ENCODE measurements at regions not wholly inside any gene's neighbourhood (a gene's known extent, or its start where the extent isn't known, plus 50 kb on each side); places are given as distances from the start of the nearest gene placed in this dataset.

DNA sequence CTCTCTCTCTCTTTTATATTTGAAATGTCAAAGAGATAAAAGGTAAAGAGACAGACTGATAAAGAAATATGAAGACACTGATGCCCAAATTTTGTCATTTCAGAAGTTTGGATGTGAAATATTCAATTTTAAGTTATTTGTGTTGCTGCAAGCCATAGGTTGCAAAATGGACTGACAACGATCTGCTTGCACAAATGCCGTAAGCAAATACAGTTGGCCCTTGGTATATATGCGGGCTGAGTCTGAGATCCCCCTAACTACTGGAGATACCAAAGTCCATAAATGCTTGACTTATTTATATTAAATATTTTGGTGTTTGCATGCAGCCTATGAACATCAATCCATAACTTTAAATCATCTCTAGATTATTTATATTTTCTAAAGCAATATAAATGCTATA lies 1459.1 kb upstream of the ALCAM start:
- Mint-ChIP-seq H3K4me3 (no peak overlapping the region), H3K9me3 (no peaks in the 10 kb centered on the region), H3K36me3 (no peaks in the 10 kb centered on the region), H3K4me1 (no peaks in the 10 kb centered on the region), H3K27me3 (no peaks in the 10 kb centered on the region), H3K27ac (no peak overlapping the region)
- no peak for ATAC-seq

GRCh38 chr3:103909395-103909794 lies 1457.3 kb upstream of the ALCAM start:
- H3K36me3 Mint-ChIP-seq, result no peaks in the 10 kb centered on the region
- no peaks in the 10 kb centered on the region for H3K4me1 Mint-ChIP-seq
- H3K27me3 Mint-ChIP-seq, result no peaks in the 10 kb centered on the region
- H3K9me3 Mint-ChIP-seq, result no peaks in the 10 kb centered on the region
- H3K4me3 Mint-ChIP-seq, result no peak overlapping the region
- ATAC-seq, result no peak
- H3K27ac Mint-ChIP-seq, result no peak overlapping the region

DNA sequence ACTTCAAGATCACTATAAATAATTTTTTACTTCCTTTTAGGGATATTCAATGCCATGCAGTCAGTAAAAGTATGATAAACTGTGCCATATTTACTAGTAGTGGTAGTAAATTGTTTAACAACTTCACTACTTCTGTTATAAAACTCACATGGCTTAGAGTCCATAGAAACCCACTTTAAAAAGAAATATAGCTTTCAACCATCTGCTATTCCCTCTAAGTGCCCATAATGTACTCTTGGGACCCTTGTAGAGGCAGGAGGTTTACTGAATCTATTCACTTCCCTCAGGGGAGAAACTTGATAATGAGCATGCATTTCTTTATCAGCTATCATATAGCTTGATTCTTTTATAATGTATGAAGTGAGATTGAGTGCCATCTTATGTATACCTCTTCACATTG lies 1448.4 kb upstream of the ALCAM start:
- H3K9me3 Mint-ChIP-seq, result no peaks in the 10 kb centered on the region
- no peaks in the 10 kb centered on the region for H3K27me3 Mint-ChIP-seq
- no peak overlapping the region for H3K27ac Mint-ChIP-seq
- no peak for ATAC-seq
- no peak overlapping the region for H3K4me3 Mint-ChIP-seq
- no peaks in the 10 kb centered on the region for H3K36me3 Mint-ChIP-seq
- no peaks in the 10 kb centered on the region for H3K4me1 Mint-ChIP-seq

GRCh38 chr3:103919327-103919726 lies 1447.4 kb upstream of the ALCAM start:
- Mint-ChIP-seq H3K4me1 (no peaks in the 10 kb centered on the region), H3K36me3 (no peaks in the 10 kb centered on the region), H3K27me3 (no peaks in the 10 kb centered on the region), H3K9me3 (no peaks in the 10 kb centered on the region), H3K4me3 (no peak overlapping the region), H3K27ac (no peak overlapping the region)
- no peak for ATAC-seq

DNA sequence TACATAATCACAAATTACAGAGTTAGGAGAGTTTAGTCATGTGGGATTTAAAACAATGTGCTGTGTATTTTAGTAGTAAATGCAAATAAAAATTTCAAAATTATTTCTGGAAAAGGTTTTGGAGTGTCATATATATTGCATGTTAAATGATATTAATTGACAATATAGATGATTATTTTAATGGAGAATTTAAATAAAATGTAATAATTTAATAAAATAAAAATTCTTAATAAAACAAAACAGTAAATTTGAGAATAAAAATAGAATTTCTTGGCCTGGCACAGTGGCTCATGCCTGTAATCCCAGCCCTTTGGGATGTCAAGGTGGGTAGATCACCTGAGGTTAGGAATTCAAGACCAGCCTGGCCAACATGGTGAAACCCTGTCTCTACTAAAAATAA lies 1442.8 kb upstream of the ALCAM start:
- H3K36me3 Mint-ChIP-seq, result no peaks in the 10 kb centered on the region
- H3K27me3 Mint-ChIP-seq, result no peaks in the 10 kb centered on the region
- H3K9me3 Mint-ChIP-seq, result no peaks in the 10 kb centered on the region
- H3K27ac Mint-ChIP-seq, result no peak overlapping the region
- ATAC-seq, result no peak
- H3K4me1 Mint-ChIP-seq, result no peaks in the 10 kb centered on the region
- H3K4me3 Mint-ChIP-seq, result no peak overlapping the region

DNA sequence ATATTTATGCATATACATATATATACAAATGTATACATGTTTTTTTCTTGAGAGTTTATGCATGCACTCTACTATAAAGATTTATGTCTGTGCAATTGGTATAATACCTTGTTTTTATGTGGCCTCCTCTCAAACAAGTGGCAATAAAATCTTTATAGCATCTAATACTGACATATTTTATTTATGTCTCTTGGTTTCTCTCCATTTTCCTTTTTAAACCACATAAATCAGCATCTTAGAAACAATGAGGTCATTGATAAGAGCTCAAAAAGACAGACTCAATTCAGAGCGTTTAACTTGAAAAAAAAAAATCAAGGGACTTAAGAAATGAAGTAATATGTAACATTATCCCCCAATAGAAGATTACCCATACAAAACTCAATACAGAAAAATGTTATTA lies 1442.2 kb upstream of the ALCAM start:
- no peak overlapping the region for H3K27ac Mint-ChIP-seq
- ATAC-seq, result no peak
- no peaks in the 10 kb centered on the region for H3K4me1 Mint-ChIP-seq
- H3K9me3 Mint-ChIP-seq, result no peaks in the 10 kb centered on the region
- H3K27me3 Mint-ChIP-seq, result no peaks in the 10 kb centered on the region
- no peaks in the 10 kb centered on the region for H3K36me3 Mint-ChIP-seq
- no peak overlapping the region for H3K4me3 Mint-ChIP-seq

DNA sequence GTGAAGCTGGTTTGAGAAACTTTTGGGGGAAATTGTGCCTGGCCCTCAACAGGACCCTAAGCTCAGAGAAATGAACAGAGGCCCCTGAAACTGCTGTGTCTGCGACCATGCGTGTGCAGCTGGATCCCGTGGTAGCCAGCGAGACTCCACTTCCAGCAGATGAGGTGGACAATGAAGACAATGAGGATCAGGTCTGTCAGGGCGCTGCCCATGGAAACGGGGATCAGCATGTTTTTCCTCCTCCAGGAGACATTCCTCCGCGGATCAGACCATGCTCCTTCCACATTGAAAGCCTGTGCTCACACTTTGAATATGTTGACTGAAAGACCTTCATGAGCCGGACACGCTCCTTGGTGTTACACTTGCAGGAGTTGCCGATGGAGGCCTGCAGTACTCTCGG lies 1439.8 kb upstream of the ALCAM start:
- Mint-ChIP-seq H3K9me3 (no peaks in the 10 kb centered on the region), H3K36me3 (no peaks in the 10 kb centered on the region), H3K27me3 (no peaks in the 10 kb centered on the region), H3K4me1 (no peaks in the 10 kb centered on the region), H3K27ac (no peak overlapping the region), H3K4me3 (no peak overlapping the region)
- no peak for ATAC-seq

DNA sequence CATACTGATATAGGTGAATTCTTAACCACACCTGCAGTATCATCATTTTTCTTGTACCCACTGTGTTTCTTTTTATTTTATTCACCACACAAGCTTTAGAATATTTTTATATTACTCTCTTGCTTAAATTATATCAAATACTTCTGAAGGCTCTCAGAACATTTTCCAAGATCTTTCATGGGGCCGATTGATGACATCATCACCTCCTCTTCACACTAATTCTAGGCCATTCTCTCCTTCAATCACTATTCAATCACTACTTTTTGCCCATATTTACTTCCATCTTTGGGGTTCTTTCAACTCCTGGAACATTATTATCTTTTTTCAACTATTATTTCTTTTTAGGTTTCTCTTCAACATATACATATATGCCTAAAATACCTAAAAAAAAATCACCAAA lies 1438.8 kb upstream of the ALCAM start:
- H3K4me3 Mint-ChIP-seq, result no peak overlapping the region
- H3K27me3 Mint-ChIP-seq, result no peaks in the 10 kb centered on the region
- no peaks in the 10 kb centered on the region for H3K36me3 Mint-ChIP-seq
- no peak for ATAC-seq
- H3K9me3 Mint-ChIP-seq, result no peaks in the 10 kb centered on the region
- no peaks in the 10 kb centered on the region for H3K4me1 Mint-ChIP-seq
- H3K27ac Mint-ChIP-seq, result no peak overlapping the region

- Mint-ChIP-seq H3K36me3 (no peaks in the 10 kb centered on the region), H3K4me3 (no peak overlapping the region)
- ATAC-seq, result no peak
Observed at GRCh38 chr3:103937094-103937493, 1429.6 kb upstream of the ALCAM start.

GRCh38 chr3:103947062-103947461 lies 1419.6 kb upstream of the ALCAM start:
- Mint-ChIP-seq H3K27me3 (no peaks in the 10 kb centered on the region), H3K27ac (no peak overlapping the region), H3K36me3 (no peaks in the 10 kb centered on the region), H3K9me3 (no peaks in the 10 kb centered on the region), H3K4me3 (no peak overlapping the region), H3K4me1 (no peaks in the 10 kb centered on the region)
- ATAC-seq, result no peak

More at GRCh38 chr3:103937094-103937493, 1429.6 kb upstream of the ALCAM start:
- Mint-ChIP-seq H3K27me3 (no peaks in the 10 kb centered on the region), H3K4me1 (no peaks in the 10 kb centered on the region), H3K27ac (no peak overlapping the region), H3K9me3 (no peaks in the 10 kb centered on the region)

DNA sequence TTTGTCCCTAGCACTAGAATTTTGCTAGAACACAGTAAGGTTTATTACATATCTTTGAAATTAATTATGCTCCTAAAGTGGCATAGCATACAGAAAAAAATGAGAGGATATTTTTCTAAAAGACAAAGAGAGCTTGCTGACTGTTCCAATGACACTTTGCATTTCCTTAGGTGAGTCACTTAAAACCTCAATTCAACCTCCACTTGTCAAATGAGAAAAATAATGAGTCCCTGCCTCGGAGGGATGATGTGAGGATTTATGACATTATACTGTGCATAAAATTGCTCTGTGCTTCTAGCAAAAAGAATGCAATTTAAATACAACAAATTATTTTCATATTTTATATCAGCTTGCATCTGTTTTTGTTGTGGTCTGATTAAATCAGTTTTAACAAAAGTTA lies 1417.0 kb upstream of the ALCAM start:
- no peaks in the 10 kb centered on the region for H3K36me3 Mint-ChIP-seq
- no peak overlapping the region for H3K27ac Mint-ChIP-seq
- H3K4me3 Mint-ChIP-seq, result no peak overlapping the region
- no peaks in the 10 kb centered on the region for H3K9me3 Mint-ChIP-seq
- H3K27me3 Mint-ChIP-seq, result no peaks in the 10 kb centered on the region
- ATAC-seq, result no peak
- H3K4me1 Mint-ChIP-seq, result no peaks in the 10 kb centered on the region

DNA sequence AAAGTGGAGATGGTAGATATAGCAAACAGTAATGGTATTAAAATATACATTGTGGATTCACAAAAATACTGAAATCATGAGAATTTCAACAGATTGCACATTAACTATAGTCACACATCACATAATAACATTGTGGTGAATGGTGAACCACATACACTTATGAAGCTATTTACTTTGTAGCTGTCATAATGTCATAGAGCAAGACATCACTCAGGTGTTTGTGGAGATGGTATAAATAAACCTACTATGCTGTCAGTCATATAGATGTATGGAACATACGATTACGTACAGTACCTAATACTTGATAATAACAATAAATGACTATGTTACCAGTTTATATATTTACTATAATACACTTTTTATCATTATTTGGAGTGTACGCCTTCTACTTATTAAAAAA lies 1416.0 kb upstream of the ALCAM start:
- Mint-ChIP-seq H3K4me3 (no peak overlapping the region), H3K27ac (no peak overlapping the region), H3K36me3 (no peaks in the 10 kb centered on the region), H3K27me3 (no peaks in the 10 kb centered on the region), H3K9me3 (no peaks in the 10 kb centered on the region), H3K4me1 (no peaks in the 10 kb centered on the region)
- ATAC-seq, result no peak

DNA sequence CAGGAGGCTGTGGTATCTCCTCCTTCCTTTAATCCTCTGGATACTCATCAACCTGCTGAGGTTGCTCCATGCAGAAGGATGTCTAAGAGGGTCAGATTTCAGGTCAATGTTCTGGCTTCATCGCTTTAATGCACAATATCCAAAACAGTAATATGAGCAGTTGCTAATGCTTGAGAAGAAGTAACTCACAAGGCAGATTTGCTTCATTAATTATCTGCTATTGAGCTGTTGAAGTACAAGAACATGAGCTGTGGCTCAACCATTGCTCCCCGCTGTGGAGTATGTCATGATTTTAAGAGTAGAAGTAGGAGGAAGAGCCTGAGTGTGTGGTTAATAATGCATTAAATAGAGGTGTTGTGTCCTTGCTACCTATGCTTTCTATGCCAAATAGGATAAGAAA lies 1412.9 kb upstream of the ALCAM start:
- Mint-ChIP-seq H3K36me3 (no peaks in the 10 kb centered on the region), H3K4me3 (no peak overlapping the region), H3K4me1 (no peaks in the 10 kb centered on the region), H3K9me3 (no peaks in the 10 kb centered on the region), H3K27me3 (no peaks in the 10 kb centered on the region), H3K27ac (no peak overlapping the region)
- no peak for ATAC-seq

GRCh38 chr3:103960819-103961218 lies 1405.9 kb upstream of the ALCAM start:
- Mint-ChIP-seq H3K9me3 (no peaks in the 10 kb centered on the region), H3K4me1 (no peaks in the 10 kb centered on the region), H3K27ac (no peak overlapping the region), H3K27me3 (peaks cover 14% of the 10 kb centered on the region), H3K36me3 (no peaks in the 10 kb centered on the region), H3K4me3 (no peak overlapping the region)
- ATAC-seq, result no peak

DNA sequence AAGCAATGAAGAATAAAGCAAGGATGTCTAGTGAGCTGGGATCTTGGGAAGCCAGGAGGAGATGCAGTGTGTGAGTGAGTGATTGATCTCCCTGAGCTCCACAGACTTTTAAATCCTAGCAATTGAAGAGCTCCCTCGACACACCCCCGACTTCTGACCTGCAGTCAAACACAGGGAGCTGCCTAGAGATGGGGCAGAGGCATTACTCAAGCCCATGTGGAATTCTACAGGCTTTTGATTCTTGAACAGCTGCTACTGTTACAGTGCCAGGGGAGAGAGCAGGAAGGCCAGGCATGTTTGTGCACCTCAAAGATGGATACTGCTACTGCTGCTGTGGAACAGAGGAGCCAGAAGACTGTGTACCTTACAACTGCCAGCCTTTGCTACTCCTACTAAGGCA lies 1403.1 kb upstream of the ALCAM start:
- Mint-ChIP-seq H3K4me1 (no peaks in the 10 kb centered on the region), H3K27me3 (peaks cover 14% of the 10 kb centered on the region), H3K9me3 (no peaks in the 10 kb centered on the region), H3K27ac (no peak overlapping the region), H3K36me3 (no peaks in the 10 kb centered on the region), H3K4me3 (no peak overlapping the region)
- ATAC-seq, result no peak

DNA sequence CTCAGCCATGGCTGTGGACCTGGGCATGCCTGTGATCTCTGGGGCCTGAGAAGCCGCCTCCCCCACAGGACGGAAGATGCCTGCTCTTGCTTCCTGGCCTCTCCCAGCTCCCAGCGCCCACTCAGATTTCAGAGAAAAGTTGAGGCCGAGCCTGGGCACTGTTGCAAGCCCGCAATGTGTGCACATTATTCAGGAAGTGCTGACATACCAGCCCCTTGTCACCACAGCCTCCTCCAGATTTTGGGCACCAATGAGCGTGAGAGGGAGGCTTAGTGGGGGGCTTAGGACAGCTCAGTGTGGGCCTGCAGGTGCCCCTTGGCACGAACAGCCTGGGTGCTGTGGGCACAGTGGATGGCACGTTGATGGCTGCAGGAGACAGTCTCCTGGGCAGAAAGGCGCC lies 1400.9 kb upstream of the ALCAM start:
- H3K27me3 Mint-ChIP-seq, result peaks cover 14% of the 10 kb centered on the region
- peak; percentile 39 for ATAC-seq
- no peak overlapping the region for H3K4me3 Mint-ChIP-seq
- no peaks in the 10 kb centered on the region for H3K9me3 Mint-ChIP-seq
- H3K36me3 Mint-ChIP-seq, result no peaks in the 10 kb centered on the region
- no peak overlapping the region for H3K27ac Mint-ChIP-seq
- H3K4me1 Mint-ChIP-seq, result no peaks in the 10 kb centered on the region

- peak; percentile 5 for ATAC-seq
- Mint-ChIP-seq H3K27me3 (peaks cover 14% of the 10 kb centered on the region), H3K36me3 (no peaks in the 10 kb centered on the region), H3K9me3 (no peaks in the 10 kb centered on the region), H3K4me3 (no peak overlapping the region), H3K4me1 (no peaks in the 10 kb centered on the region), H3K27ac (no peak overlapping the region)
Observed at GRCh38 chr3:103966749-103967148, 1400.0 kb upstream of the ALCAM start.
